Astrocyte (in vitro differentiated cells and primary cell): ENCODE measurements at regions not wholly inside any gene's neighbourhood (a gene's known extent, or its start where the extent isn't known, plus 50 kb on each side); places are given as distances from the start of the nearest gene placed in this dataset.

Experiments used
- EZH2 ChIP-seq: IDR thresholded peaks from 2 replicates; pipeline ENCODE4 v1.6.1; 2012; ENCODE audit warnings: mild to moderate bottlenecking, low read length, inconsistent platforms; ENCODE audit not compliant: insufficient read depth
- TF ChIP-seq, protein P1 (sequence below): IDR thresholded peaks from 2 replicates; pipeline ENCODE4 v1.5.1; 2011; ENCODE audit warnings: low read depth, mild to moderate bottlenecking, inconsistent platforms, low read length, moderate library complexity; ENCODE audit not compliant: insufficient read depth

DNA sequence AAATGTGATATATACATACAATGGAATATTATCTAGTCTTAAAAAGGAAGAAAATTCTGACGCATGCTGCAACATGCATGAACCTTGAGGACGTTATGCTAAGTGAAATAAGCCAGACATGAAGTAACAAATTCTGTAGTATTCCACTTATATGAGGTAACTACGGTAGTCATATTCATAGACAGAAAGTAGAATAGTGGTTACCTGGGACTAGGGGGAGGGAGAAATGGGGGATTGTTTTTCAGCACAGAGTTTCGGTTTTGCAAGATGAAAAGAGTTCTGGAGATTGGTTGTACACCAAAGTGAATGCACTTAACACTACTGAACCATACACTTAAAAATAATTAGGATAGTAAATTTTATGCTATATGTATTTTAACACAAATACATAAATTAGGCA is 192.3 kb upstream of the FOXN2 start:
- TF ChIP-seq, protein P1, sequence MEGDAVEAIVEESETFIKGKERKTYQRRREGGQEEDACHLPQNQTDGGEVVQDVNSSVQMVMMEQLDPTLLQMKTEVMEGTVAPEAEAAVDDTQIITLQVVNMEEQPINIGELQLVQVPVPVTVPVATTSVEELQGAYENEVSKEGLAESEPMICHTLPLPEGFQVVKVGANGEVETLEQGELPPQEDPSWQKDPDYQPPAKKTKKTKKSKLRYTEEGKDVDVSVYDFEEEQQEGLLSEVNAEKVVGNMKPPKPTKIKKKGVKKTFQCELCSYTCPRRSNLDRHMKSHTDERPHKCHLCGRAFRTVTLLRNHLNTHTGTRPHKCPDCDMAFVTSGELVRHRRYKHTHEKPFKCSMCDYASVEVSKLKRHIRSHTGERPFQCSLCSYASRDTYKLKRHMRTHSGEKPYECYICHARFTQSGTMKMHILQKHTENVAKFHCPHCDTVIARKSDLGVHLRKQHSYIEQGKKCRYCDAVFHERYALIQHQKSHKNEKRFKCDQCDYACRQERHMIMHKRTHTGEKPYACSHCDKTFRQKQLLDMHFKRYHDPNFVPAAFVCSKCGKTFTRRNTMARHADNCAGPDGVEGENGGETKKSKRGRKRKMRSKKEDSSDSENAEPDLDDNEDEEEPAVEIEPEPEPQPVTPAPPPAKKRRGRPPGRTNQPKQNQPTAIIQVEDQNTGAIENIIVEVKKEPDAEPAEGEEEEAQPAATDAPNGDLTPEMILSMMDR = no peak
- no peak for TF ChIP-seq EZH2
